ENCODE measurements at regions not wholly inside any gene's neighbourhood (a gene's known extent, or its start where the extent isn't known, plus 50 kb on each side); places are given as distances from the start of the nearest gene placed in this dataset.
"Not testable (repeated sequence)": the region's sequence is repeated elsewhere in the genome, so short reads cannot be mapped to it uniquely, and the experiment has no call there.

GRCh38 chr5:153939101-153939500, 99.6 kb downstream of the FAM114A2 start:
- DNase-seq, result no peak
- Histone ChIP-seq H2BK5ac (ENCODE audit: low read depth, low read length, poor library complexity, severe bottlenecking) (no peak overlapping the region), H2BK15ac (ENCODE audit: low read depth, poor library complexity, severe bottlenecking) (no peak overlapping the region), H3K18ac (ENCODE audit: low read depth in 1 of 2, low read length in 2 of 2) (no peak overlapping the region), H3K9me3 (ENCODE audit: control insufficient read depth, low read length) (peaks cover 53% of the 10 kb centered on the region), H2AFZ (ENCODE audit: low read depth, low read length) (no peak overlapping the region), H3K27ac (ENCODE audit: low read length, poor library complexity, severe bottlenecking) (no peak overlapping the region), H3K23ac (ENCODE audit: low read length in 2 of 2) (no peak overlapping the region), H2BK12ac (ENCODE audit: low read length in 2 of 2) (no peak overlapping the region), H3K79me1 (replicated peaks; ENCODE audit: low read length, poor library complexity, severe bottlenecking) (no peaks in the 10 kb centered on the region), H2AK5ac (ENCODE audit: low read length, severe bottlenecking) (no peak overlapping the region), H4K8ac (ENCODE audit: low read length) (no peak overlapping the region), H3K4me3 (ENCODE audit: insufficient read depth in 1 of 2, low read depth in 1 of 2, low read length in 2 of 2) (no peak overlapping the region), H3K4ac (ENCODE audit: low read depth in 1 of 2, low read length in 2 of 2) (no peak overlapping the region), H3K4me2 (ENCODE audit: low read length, poor library complexity, severe bottlenecking) (no peak overlapping the region), H3K9ac (ENCODE audit: low read length) (no peak overlapping the region), H4K91ac (ENCODE audit: low read length) (no peak overlapping the region), H3K36me3 (ENCODE audit: control insufficient read depth in 1 of 2, insufficient read depth in 2 of 2, low read depth in 1 of 2, low read length in 2 of 2) (no peaks in the 10 kb centered on the region), H3K27me3 (ENCODE audit: control insufficient read depth in 1 of 2, insufficient read depth in 1 of 2, low read length in 2 of 2) (no peaks in the 10 kb centered on the region), H2BK120ac (ENCODE audit: low read depth, low read length) (no peak overlapping the region), H3K14ac (ENCODE audit: low read length in 2 of 2) (no peak overlapping the region), H3K4me1 (ENCODE audit: control insufficient read depth, insufficient read depth, low read depth, low read length) (no peaks in the 10 kb centered on the region)
- 83% methylated on average over 2 of the region's 3 CpGs for WGBS

- H3K9me3 ChIP-seq (ENCODE audit: control insufficient read depth, low read length), result peaks cover 53% of the 10 kb centered on the region
- no peak overlapping the region for H3K4ac ChIP-seq (ENCODE audit: low read depth in 1 of 2, low read length in 2 of 2)
- no peak overlapping the region for H3K23ac ChIP-seq (ENCODE audit: low read length in 2 of 2)
Measured at GRCh38 chr5:153938191-153938842, 100.4 kb downstream of the FAM114A2 start.

GRCh38 chr5:153937661-153938060, 101.0 kb downstream of the FAM114A2 start:
- H2BK12ac ChIP-seq (ENCODE audit: low read length in 2 of 2), result no peak overlapping the region
- H2BK15ac ChIP-seq (ENCODE audit: low read depth, poor library complexity, severe bottlenecking), result no peak overlapping the region
- no peak overlapping the region for H3K18ac ChIP-seq (ENCODE audit: low read depth in 1 of 2, low read length in 2 of 2)
- H3K9me3 ChIP-seq (ENCODE audit: control insufficient read depth, low read length), result peaks cover 54% of the 10 kb centered on the region
- no peak overlapping the region for H3K9ac ChIP-seq (ENCODE audit: low read length)
- no peak overlapping the region for H2AFZ ChIP-seq (ENCODE audit: low read depth, low read length)
- no peak overlapping the region for H3K23ac ChIP-seq (ENCODE audit: low read length in 2 of 2)
- no peak overlapping the region for H3K14ac ChIP-seq (ENCODE audit: low read length in 2 of 2)
- H4K91ac ChIP-seq (ENCODE audit: low read length), result no peak overlapping the region
- H3K4me3 ChIP-seq (ENCODE audit: insufficient read depth in 1 of 2, low read depth in 1 of 2, low read length in 2 of 2), result no peak overlapping the region
- no peaks in the 10 kb centered on the region for H3K4me1 ChIP-seq (ENCODE audit: control insufficient read depth, insufficient read depth, low read depth, low read length)
- no peak overlapping the region for H4K8ac ChIP-seq (ENCODE audit: low read length)
- no peaks in the 10 kb centered on the region for H3K36me3 ChIP-seq (ENCODE audit: control insufficient read depth in 1 of 2, insufficient read depth in 2 of 2, low read depth in 1 of 2, low read length in 2 of 2)
- H3K27ac ChIP-seq (ENCODE audit: low read length, poor library complexity, severe bottlenecking), result peak overlapping the region; percentile 30
- no peak overlapping the region for H3K4ac ChIP-seq (ENCODE audit: low read depth in 1 of 2, low read length in 2 of 2)
- no peak overlapping the region for H2BK5ac ChIP-seq (ENCODE audit: low read depth, low read length, poor library complexity, severe bottlenecking)
- H3K4me2 ChIP-seq (ENCODE audit: low read length, poor library complexity, severe bottlenecking), result no peak overlapping the region
- no peak overlapping the region for H2BK120ac ChIP-seq (ENCODE audit: low read depth, low read length)
- WGBS, result 100% methylated on average over 2 of the region's 2 CpGs
- H3K27me3 ChIP-seq (ENCODE audit: control insufficient read depth in 1 of 2, insufficient read depth in 1 of 2, low read length in 2 of 2), result no peaks in the 10 kb centered on the region
- H3K79me1 ChIP-seq (replicated peaks; ENCODE audit: low read length, poor library complexity, severe bottlenecking), result no peaks in the 10 kb centered on the region
- DNase-seq, result no peak
- H2AK5ac ChIP-seq (ENCODE audit: low read length, severe bottlenecking), result no peak overlapping the region

More at GRCh38 chr5:153938191-153938842, 100.4 kb downstream of the FAM114A2 start:
- H2BK5ac ChIP-seq (ENCODE audit: low read depth, low read length, poor library complexity, severe bottlenecking), result no peak overlapping the region
- H2AK5ac ChIP-seq (ENCODE audit: low read length, severe bottlenecking), result no peak overlapping the region
- no peak overlapping the region for H4K91ac ChIP-seq (ENCODE audit: low read length)
- no peak overlapping the region for H3K4me3 ChIP-seq (ENCODE audit: insufficient read depth in 1 of 2, low read depth in 1 of 2, low read length in 2 of 2)
- no peaks in the 10 kb centered on the region for H3K4me1 ChIP-seq (ENCODE audit: control insufficient read depth, insufficient read depth, low read depth, low read length)
- H3K4me2 ChIP-seq (ENCODE audit: low read length, poor library complexity, severe bottlenecking), result no peak overlapping the region
- no peaks in the 10 kb centered on the region for H3K27me3 ChIP-seq (ENCODE audit: control insufficient read depth in 1 of 2, insufficient read depth in 1 of 2, low read length in 2 of 2)
- no peak overlapping the region for H2BK12ac ChIP-seq (ENCODE audit: low read length in 2 of 2)
- no peak overlapping the region for H2BK120ac ChIP-seq (ENCODE audit: low read depth, low read length)
- no peak overlapping the region for H3K27ac ChIP-seq (ENCODE audit: low read length, poor library complexity, severe bottlenecking)
- H2AFZ ChIP-seq (ENCODE audit: low read depth, low read length), result no peak overlapping the region
- H3K18ac ChIP-seq (ENCODE audit: low read depth in 1 of 2, low read length in 2 of 2), result no peak overlapping the region
- no peak overlapping the region for H4K8ac ChIP-seq (ENCODE audit: low read length)
- H2BK15ac ChIP-seq (ENCODE audit: low read depth, poor library complexity, severe bottlenecking), result no peak overlapping the region
- no peak overlapping the region for H3K14ac ChIP-seq (ENCODE audit: low read length in 2 of 2)
- no peak overlapping the region for H3K9ac ChIP-seq (ENCODE audit: low read length)
- no peaks in the 10 kb centered on the region for H3K36me3 ChIP-seq (ENCODE audit: control insufficient read depth in 1 of 2, insufficient read depth in 2 of 2, low read depth in 1 of 2, low read length in 2 of 2)
- no peak for DNase-seq
- no peaks in the 10 kb centered on the region for H3K79me1 ChIP-seq (replicated peaks; ENCODE audit: low read length, poor library complexity, severe bottlenecking)

- not testable (repeated sequence) for H2BK12ac ChIP-seq (ENCODE audit: low read length in 2 of 2); H3K4me3 ChIP-seq (ENCODE audit: insufficient read depth in 1 of 2, low read depth in 1 of 2, low read length in 2 of 2); H2BK120ac ChIP-seq (ENCODE audit: low read depth, low read length); H2BK5ac ChIP-seq (ENCODE audit: low read depth, low read length, poor library complexity, severe bottlenecking); DNase-seq; H3K36me3 ChIP-seq (ENCODE audit: control insufficient read depth in 1 of 2, insufficient read depth in 2 of 2, low read depth in 1 of 2, low read length in 2 of 2); H3K9ac ChIP-seq (ENCODE audit: low read length); H4K91ac ChIP-seq (ENCODE audit: low read length); H2BK15ac ChIP-seq (ENCODE audit: low read depth, poor library complexity, severe bottlenecking); H3K27me3 ChIP-seq (ENCODE audit: control insufficient read depth in 1 of 2, insufficient read depth in 1 of 2, low read length in 2 of 2); H3K4me2 ChIP-seq (ENCODE audit: low read length, poor library complexity, severe bottlenecking); H3K4ac ChIP-seq (ENCODE audit: low read depth in 1 of 2, low read length in 2 of 2); H3K18ac ChIP-seq (ENCODE audit: low read depth in 1 of 2, low read length in 2 of 2); H3K4me1 ChIP-seq (ENCODE audit: control insufficient read depth, insufficient read depth, low read depth, low read length); H2AK5ac ChIP-seq (ENCODE audit: low read length, severe bottlenecking); H3K14ac ChIP-seq (ENCODE audit: low read length in 2 of 2); H3K79me1 ChIP-seq (replicated peaks; ENCODE audit: low read length, poor library complexity, severe bottlenecking); H3K27ac ChIP-seq (ENCODE audit: low read length, poor library complexity, severe bottlenecking); H3K23ac ChIP-seq (ENCODE audit: low read length in 2 of 2); H4K8ac ChIP-seq (ENCODE audit: low read length); H2AFZ ChIP-seq (ENCODE audit: low read depth, low read length)
- H3K9me3 ChIP-seq (ENCODE audit: control insufficient read depth, low read length), result peaks cover 43% of the 10 kb centered on the region
- WGBS, result 75% methylated on average over 2 of the region's 2 CpGs
Measured at GRCh38 chr5:153935151-153935550, 103.6 kb downstream of the FAM114A2 start.

Data from mesenchymal stem cell (in vitro differentiated cells and primary cell).